Kasumi-1 (cell line): ENCODE measurements at regions not wholly inside any gene's neighbourhood (a gene's known extent, or its start where the extent isn't known, plus 50 kb on each side); places are given as distances from the start of the nearest gene placed in this dataset.
"Not testable (repeated sequence)": the region's sequence is repeated elsewhere in the genome, so short reads cannot be mapped to it uniquely, and the experiment has no call there.

ENCODE experiments used
- DNase-seq, 2 experiments: peaks; one replicate each; lab custom pipeline; 2025; lab: John Stamatoyannopoulos, UW

GRCh38 chr16:59701963-59702930 is 968.1 kb upstream of the GOT2 start:
- DNase-seq: no peak

- no peak for DNase-seq
Measured at GRCh38 chr16:59699786-59700185, 965.7 kb upstream of the GOT2 start.

GRCh38 chr16:59698346-59699020 is 964.4 kb upstream of the GOT2 start:
- no peak for DNase-seq

GRCh38 chr16:59697761-59698160 is 963.6 kb upstream of the GOT2 start:
- DNase-seq: no peak

- DNase-seq: no peak
Measured at GRCh38 chr16:59697236-59697635, 963.1 kb upstream of the GOT2 start.

- DNase-seq: no peak
Measured at GRCh38 chr16:59696495-59696894, 962.4 kb upstream of the GOT2 start.

GRCh38 chr16:59690216-59690615 is 956.1 kb upstream of the GOT2 start:
- DNase-seq: no peak

GRCh38 chr16:59688006-59688405 is 953.9 kb upstream of the GOT2 start:
- no peak for DNase-seq

- DNase-seq: no peak
Measured at GRCh38 chr16:59686405-59686804, 952.3 kb upstream of the GOT2 start.

- no peak for DNase-seq
Measured at GRCh38 chr16:59684911-59685310, 950.8 kb upstream of the GOT2 start.

- DNase-seq: no peak
Measured at GRCh38 chr16:59683709-59684108, 949.6 kb upstream of the GOT2 start.

- DNase-seq: no peak
Measured at GRCh38 chr16:59665618-59666220, 931.6 kb upstream of the GOT2 start.

GRCh38 chr16:59658572-59658971 is 924.5 kb upstream of the GOT2 start:
- no peak for DNase-seq

- no peak for DNase-seq
Measured at GRCh38 chr16:59655031-59655430, 920.9 kb upstream of the GOT2 start.

GRCh38 chr16:59654455-59654854 is 920.3 kb upstream of the GOT2 start:
- DNase-seq: no peak

GRCh38 chr16:59651662-59652061 is 917.5 kb upstream of the GOT2 start:
- DNase-seq: no peak

GRCh38 chr16:59645194-59645593 is 911.1 kb upstream of the GOT2 start:
- DNase-seq: no peak

GRCh38 chr16:59635674-59636073 is 901.6 kb upstream of the GOT2 start:
- DNase-seq: no peak

- no peak for DNase-seq
Measured at GRCh38 chr16:59634951-59635350, 900.8 kb upstream of the GOT2 start.

- DNase-seq: no peak
Measured at GRCh38 chr16:59634004-59634579, 900.0 kb upstream of the GOT2 start.

GRCh38 chr16:59632276-59632855 is 898.2 kb upstream of the GOT2 start:
- no peak for DNase-seq

- DNase-seq: not testable (repeated sequence)
Measured at GRCh38 chr16:59624381-59624780, 890.3 kb upstream of the GOT2 start.
